PC-3 (cell line): ENCODE measurements at regions not wholly inside any gene's neighbourhood (a gene's known extent, or its start where the extent isn't known, plus 50 kb on each side); places are given as distances from the start of the nearest gene placed in this dataset.

Experiments
- CTCF ChIP-seq: fragments of 300-600 bp; sonication (generic); conservative IDR thresholded peaks from 2 replicates; pipeline ENCODE4 v1.5.1; 2017; ENCODE audit warnings: antibody characterized with exemption, low read depth, mild to moderate bottlenecking, low read length
- EZH2 ChIP-seq: fragments of 300-600 bp; sonication (generic); IDR thresholded peaks from one replicate; pipeline ENCODE4 v1.6.1; 2017; ENCODE audit warnings: antibody characterized with exemption, mild to moderate bottlenecking, low read length; ENCODE audit not compliant: unreplicated experiment

DNA sequence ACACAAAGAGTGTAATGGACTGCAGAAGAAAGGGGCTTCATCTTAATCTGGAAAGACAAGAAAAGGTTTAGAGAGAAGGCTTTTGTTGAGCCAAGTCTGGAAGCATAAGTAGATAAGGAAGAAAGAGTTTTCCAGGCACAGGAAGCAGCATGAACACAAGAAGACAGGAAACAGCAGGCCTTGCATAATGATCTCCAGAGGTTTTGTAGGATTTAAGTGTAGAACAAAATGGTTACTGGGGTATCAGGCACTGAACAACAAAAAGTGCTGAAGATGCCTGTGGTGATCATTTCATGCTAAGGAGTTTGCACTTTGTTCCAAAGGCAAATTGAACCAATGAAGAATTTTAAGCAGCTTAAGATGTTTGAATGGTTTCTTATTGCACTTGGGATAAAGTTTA lies 281.6 kb upstream of the TANK start:
- TF ChIP-seq EZH2 (no peak), CTCF (no peak)
